ENCODE measurements at regions not wholly inside any gene's neighbourhood (a gene's known extent, or its start where the extent isn't known, plus 50 kb on each side); places are given as distances from the start of the nearest gene placed in this dataset.
"Not testable (repeated sequence)": the region's sequence is repeated elsewhere in the genome, so short reads cannot be mapped to it uniquely, and the experiment has no call there.

- peak; percentile 38 for DNase-seq (ENCODE audit: low spot score)
Measured at GRCh38 chr4:189881190-189881589, 59.5 kb upstream of the FRG1 start.

GRCh38 chr4:189888407-189888806 lies 52.3 kb upstream of the FRG1 start:
- DNase-seq (ENCODE audit: low spot score) = not testable (repeated sequence)

Measured in AG20443 (cell line).